GM18519 (cell line): ENCODE measurements at regions not wholly inside any gene's neighbourhood (a gene's known extent, or its start where the extent isn't known, plus 50 kb on each side); places are given as distances from the start of the nearest gene placed in this dataset.
"Not testable (repeated sequence)": the region's sequence is repeated elsewhere in the genome, so short reads cannot be mapped to it uniquely, and the experiment has no call there.

Experiments used
- ATAC-seq: cut with Tn5 transposase; IDR thresholded peaks from one replicate; pipeline ENCODE4 v1.9.1; 2021; ENCODE audit warnings: mild to moderate bottlenecking, moderate library complexity; ENCODE audit not compliant: unreplicated experiment, low FRiP score

DNA sequence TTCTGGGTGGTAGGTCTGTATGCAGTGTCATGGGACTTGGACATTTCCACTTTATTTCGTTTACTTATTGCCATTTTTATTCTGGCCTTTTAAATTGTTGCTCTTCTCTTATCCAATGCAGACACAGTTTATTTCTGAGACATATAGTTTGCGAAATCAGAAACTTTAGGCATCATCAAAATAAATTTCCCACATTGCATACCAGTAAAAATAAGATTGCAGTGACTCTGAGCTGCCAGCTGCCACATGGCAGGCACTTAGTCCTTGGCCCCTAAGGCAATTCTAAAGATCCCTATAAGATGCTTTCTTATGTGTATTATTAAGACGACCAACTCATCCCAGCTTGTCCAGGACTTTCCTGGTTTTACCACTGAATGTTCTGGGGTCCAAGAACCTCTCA, 81.8 kb upstream of the ANKRD1 start:
- no peak for ATAC-seq

DNA sequence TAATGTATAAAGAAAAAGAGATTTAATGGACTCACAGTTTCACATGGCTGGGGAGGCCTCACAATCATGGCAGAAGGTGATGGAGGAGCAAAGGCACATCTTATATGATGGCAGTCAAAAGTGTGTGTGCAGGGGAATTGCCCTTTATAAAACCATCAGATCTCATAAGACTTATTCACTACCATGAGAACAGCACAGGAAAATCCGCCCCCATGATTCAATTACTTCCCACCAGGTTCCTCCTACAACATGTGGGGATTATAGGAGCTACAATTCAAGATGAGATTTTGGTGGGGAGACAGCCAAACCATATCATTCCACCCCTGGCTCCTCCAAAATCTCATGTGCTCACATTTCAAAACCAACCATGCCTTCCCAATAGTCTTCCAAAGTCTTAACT, 82.5 kb upstream of the ANKRD1 start:
- ATAC-seq = not testable (repeated sequence)

DNA sequence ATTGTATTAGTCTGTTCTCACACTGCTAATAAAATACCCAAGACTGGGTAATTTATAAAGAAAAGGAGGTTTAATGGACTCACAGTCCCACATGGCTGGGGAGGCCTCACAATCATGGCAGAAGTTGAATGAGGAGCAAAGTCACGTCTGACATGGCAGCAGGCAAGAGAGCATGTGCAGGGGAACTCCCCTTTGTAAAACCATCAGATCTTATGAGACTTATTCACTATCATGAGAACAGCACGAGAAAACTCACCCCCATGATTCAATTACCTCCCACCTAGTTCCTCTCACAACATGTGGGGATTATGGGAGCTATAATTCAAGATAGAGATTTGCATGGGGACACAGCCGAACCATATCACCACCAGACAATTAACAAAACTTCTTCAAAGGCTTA, 84.4 kb upstream of the ANKRD1 start:
- ATAC-seq = not testable (repeated sequence)

DNA sequence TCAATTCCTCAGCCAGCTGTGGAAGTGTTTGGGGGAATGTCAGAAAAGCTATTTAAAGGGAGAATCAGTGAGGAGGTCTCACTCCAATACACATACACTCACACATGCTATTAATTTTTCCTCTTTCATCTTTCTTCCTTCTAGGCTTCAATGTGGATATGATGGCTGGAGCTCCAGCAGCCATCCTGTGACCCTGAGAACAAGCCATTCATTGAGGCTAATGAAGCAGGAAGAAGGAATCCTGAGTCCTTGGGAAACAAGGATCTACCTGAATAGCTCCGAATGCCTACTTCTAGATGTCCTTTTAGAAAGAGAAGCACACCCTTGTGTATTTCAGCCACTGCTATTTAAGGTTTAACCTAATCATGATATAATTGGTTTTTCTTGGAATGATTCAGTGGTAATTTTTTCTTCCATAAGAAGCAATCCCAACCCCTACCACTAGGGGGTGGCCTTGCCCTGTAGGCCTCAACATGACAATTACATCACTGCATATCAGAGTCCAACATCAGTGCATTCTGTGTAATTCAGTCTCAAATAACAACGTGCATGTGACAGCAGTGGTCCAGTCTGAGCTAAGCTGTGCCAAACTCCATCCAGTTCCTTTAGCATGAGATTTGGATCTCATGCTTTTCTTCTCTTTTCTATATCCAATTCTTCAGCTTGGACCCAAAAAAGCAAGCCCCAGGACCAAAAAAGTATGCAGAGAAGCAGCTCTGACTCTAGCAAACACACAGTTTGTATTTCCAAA, 85.3 kb upstream of the ANKRD1 start:
- peak; percentile 39 for ATAC-seq

DNA sequence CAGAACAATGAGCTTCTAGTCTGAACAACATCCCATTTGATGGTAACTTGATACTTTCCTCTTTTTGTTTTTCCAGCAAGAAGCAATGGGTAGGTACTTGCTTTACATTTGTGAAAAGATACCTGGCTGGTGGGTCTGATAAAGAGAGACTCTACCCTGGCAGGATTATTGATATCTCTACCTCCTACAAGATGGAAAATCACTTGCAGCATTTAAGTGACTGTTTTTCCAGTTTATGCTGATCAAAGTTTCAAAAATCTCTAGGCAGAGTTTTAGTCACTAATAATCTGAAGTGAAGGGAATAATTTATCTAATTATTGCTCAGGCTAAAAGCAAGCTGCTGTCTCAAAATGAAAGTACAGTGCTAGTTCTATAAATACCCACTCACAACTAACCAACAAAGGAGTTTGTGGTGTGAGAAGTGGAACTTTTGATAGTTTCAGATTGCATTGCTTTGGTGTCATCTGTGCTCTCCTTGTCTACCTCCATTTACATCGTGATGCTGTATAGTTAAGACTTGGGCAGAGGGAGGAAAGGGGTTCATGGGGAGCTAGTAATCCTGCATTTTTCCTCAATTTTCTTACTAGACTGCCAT, 86.0 kb upstream of the ANKRD1 start:
- ATAC-seq = peak; percentile 89

DNA sequence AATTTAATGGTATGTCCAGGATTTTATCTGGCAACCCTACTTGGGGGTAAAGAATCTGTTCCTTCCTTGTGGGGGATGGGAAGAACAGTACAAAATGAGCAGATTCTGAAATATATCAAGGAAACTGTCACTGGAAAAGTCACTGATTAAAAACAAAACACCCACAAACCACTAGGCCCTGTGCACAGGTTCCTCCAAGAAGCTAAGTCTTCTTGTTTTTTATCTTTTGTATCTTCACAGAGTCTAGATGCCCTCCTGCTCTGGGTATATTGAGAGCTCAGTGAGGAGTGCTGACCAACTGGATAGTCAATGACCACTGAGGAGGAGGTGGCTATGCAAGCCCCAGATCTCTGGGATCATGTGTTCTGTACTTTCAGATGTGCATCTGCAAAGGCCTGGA, 86.8 kb upstream of the ANKRD1 start:
- no peak for ATAC-seq

DNA sequence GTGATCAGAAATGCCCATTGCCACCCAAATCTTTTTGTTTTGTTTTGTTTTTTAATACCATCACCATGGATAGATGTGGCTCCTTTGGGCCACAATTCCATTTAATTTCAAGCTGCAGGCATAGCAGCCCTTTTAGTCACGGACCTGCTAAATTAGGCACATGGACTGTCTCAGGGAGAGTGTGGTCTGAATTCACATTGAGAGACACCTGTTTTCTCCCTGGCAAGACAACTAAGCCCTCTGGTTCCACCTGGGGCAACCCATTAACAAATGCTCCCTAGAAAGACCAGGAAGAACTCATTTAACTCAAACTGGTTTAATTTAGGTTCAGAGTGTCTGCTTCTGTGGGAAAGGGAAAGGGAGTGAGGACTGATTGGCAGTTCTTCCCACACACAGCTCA, 88.2 kb upstream of the ANKRD1 start:
- no peak for ATAC-seq

DNA sequence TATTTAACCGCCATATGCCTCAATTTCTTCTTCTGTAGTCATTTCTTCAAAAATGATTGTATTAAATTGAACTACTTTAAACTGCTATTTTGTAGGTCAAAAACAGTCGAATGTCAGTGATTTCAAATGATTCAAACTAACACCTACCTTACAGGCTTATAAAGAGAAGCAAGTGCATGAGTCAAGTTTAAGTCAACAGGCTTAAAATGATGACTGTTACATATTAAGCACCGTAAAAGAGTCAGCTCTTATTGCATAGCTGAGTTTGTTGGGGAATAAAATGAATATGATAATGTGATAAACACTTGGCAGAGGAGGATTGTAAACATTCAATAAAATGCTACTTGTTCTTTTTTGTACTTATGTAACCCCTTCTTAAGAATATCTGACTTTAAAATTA, 90.1 kb upstream of the ANKRD1 start:
- no peak for ATAC-seq

DNA sequence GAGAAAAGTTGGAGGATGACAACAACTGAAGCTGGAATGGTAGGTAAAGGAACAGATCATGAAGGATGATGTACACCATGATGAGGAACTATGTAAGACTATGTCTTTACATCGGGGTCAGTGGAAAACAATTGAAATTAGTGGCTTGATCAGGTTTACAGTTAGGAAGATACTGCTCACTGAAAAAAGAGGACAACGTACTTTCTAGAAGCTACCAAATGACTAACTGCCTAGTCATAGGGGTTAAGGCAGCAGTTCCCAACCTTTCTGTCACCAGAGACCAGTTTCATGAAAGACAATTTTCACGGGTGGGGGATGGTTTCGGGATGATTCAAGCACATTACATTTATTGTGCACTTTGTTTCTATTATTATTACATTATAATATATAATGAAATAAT, 91.6 kb upstream of the ANKRD1 start:
- ATAC-seq = no peak

DNA sequence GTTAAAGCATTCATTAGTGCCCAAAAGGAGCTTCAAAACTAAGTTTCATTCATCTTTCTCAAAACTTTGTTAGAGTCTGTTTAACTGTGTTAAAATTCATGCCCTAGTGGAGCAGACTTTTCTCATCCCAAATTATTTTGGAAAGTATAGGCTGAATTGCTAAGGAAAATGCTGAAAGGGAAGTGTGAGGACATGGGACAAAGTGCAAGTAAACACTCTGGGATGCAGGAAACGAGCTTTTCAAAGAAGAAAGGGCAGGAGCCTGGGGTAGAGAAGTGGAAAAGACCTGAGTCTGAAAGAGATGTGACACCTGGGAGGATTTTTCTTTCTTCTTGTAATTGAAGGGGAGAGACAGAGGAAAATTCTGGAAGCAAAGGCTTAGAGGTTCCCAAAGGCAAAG, 93.1 kb upstream of the ANKRD1 start:
- ATAC-seq = no peak

DNA sequence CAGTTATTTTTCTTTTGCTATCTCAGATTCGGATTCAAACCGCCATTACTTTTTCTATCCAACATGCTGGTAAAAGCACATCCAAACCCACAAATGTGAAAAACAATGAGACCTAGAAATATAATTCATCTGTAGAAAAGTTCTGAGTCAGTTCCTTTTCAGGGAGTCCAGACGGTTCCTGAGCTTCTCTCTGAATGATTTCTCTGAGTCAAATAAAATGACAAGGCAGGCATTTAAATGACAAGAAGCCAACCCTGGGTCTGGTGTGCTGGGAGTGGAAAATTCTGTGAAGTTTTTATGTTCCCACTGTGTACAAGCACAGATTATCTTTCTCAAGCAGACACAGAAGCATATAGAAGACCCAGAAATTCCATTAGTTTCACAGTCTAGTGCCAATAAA, 96.3 kb upstream of the ANKRD1 start:
- ATAC-seq = no peak

DNA sequence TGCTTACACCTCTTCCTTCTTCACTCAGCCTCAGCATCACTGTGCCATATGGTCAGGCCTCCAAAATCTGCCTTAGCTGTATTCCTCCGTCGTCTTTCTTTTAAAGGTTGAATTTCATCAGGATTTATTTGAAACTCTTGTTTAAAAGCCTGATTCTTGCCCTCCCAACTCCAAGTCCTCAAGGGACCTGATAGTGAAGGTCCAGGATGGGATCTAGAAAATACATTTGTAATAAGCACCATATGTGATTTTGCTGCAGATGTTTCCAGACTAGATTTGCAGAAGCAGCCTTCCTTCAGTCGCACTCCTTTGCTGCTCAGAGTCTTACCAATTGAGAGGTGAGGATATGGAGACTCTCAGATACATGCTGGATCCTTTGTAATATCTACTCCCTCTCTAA, 101.0 kb upstream of the ANKRD1 start:
- ATAC-seq = no peak

DNA sequence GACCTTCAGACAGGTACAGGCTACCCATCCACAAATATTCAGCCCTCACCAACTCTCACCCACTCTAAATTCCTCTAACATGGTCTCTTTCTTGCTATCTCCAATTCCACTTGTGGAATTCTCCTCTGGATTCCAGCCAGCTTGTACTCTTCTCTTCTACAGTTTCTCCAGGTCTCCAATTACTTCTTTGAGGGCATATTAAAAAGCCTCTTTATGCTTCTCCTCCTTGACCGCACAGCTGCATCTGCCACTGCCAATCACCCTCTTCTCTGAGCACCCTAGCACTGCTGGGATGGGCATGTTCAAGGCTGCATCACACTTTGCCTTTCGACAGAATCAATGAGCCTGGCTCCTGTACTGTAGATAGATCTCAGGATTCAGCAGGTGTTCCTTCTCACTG, 101.5 kb upstream of the ANKRD1 start:
- no peak for ATAC-seq

DNA sequence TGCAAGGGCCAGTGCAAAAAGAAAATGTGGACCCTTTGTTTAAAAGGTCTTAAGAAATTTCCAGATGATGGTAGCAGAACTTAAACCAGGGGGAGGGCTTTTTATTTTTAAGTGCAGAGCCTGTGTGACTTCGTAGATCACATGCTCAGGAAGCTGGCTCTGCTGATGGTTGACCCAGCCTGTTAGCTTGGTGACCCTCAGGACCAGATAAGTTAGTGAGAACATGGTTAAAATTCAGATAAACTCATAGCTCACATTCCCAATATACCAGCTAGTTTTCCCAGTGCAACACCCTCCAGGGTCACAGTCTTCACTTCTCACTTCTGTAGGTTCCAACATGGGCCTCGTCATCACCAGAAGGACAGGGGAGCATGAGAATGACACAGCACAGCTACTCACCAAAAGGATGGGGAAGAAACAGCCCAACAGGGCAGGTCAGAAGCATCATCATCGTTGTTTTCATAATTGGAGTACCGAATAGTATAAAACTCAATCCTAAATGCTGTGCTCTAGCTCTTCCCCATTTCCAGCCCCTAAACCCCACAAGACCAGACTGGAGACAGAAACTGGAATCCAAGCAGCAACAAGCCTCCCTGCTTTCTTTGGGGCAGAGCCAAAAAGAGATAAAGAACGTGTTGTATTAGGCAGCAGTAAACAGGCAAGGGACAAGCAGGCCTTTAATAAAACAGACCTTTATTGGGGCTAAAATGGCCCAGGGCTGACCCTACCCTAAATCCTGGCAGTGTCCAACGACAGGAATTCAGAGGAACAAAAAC, 102.2 kb upstream of the ANKRD1 start:
- no peak for ATAC-seq

DNA sequence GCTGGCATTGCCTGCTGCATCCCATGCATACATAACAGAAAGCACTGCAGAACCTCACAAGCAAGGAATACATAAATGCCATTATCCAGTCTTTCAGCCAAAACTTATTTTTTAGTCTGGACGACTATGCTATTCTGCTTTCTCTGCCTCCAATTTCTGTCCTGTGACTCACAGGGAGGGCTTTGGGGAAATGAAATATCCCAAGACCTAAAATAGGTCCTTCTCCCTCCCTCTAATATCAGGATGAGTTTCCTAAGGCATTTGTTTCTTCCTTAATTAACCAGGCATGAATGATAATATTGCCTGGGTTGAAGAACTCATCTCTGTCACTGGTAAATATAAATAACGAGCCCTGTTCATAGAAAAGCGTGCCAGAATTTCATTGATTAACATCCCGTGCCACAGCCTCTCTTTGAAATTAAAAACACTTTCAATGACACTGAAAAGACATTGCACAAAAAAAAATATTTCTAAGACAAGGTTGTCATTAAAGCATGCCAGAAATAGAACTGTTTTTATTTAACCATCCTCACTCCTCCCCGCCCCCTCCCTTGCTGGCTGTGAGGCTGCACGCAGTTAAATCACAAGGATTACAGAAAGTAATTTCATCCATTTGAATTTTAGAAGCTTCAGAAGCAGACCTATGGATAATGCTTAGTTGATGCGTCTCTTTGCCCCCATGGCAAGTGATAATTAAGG, 103.0 kb upstream of the ANKRD1 start:
- ATAC-seq = no peak

DNA sequence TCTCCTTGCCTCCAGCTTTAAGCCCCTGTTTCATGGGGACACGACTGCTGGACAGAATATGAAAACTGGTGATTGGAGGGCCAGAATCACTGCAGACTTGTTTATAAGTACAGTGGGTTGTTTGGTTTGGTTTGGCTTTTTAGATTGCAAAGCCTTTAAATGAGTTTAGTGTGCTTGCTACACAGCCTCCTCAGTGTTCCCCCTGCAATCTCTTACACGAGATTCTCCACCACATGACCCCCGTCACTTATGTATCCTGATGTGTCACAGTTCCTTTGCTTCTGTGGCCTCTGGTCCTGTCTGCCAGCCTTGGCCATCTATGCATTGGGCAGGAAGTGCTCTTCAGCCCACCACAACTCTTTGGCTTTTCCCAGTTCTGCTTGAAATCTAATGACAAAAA, 103.7 kb upstream of the ANKRD1 start:
- no peak for ATAC-seq

DNA sequence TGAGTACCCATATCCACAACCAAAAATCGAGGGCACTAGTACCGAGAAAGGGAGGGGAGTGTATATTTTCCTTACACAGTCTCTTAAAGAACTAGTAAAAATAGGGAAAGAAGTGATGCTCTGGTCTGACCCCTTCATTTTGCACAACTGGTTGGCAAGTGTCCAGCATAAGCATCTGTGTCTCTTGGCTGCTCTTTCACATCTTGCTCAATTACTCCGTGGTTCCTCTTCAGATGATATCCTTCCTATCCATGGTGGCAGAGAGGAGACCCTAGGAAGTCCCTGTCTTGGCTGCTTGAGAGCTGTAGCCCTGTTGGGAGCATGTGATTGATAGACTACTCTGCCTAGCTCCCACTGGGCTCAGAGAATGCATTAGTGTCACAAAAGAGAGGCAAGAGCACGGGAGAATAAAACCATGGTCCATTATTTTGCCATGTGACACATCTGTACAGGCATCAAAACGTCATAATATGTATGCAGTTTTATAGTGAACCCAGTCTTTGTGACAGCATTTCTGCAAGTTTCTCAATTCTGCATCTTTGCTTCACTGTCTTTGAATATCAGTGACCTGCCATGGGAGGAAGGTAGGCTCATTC, 111.8 kb upstream of the ANKRD1 start:
- no peak for ATAC-seq

DNA sequence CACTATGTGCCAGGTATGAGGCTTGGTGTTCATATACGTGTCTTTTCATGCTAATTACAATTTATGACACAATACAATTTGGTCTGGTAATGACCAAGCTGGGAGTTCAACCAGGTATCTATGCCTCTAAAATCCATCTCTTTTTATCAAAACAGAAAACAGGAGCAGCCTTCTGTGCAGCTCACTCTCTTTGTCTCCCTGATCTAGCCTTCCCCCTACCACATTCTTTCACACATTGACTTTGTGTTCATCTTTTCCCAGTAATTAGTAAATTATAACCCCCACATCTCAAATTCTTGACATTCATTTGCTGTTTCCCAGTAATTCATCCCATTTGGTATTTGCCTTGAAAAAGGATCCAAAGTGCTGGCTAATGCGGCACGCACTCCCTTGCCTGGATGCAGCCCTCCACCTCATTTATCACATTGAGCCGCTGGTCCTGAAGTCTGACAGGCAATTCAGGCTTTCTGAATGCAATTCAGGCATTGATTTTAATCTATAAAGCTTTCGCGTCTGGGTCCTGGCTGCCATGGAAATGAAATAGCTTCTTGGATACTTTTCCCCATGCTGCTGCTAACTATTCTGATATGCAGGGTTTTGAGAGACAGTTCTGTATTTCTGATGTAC, 112.5 kb upstream of the ANKRD1 start:
- ATAC-seq = no peak

DNA sequence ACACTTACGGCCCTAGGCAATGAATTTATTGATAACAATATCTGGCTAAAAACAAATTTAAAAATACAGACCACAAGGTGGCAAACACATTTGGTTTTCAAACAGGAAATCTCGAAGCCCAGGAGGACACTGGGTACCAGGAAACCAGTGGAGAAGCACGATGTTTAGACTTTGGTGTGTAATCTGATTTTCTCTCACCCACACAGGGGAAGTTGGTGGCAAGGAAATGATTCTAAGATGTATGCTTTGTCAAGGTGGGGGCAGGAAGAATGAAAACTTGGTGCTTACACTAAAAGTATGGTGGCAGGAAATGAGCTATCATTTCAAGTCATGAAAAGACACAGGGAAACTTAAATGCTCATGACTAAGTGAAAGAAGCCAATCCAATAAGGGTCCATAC, 113.2 kb upstream of the ANKRD1 start:
- no peak for ATAC-seq

DNA sequence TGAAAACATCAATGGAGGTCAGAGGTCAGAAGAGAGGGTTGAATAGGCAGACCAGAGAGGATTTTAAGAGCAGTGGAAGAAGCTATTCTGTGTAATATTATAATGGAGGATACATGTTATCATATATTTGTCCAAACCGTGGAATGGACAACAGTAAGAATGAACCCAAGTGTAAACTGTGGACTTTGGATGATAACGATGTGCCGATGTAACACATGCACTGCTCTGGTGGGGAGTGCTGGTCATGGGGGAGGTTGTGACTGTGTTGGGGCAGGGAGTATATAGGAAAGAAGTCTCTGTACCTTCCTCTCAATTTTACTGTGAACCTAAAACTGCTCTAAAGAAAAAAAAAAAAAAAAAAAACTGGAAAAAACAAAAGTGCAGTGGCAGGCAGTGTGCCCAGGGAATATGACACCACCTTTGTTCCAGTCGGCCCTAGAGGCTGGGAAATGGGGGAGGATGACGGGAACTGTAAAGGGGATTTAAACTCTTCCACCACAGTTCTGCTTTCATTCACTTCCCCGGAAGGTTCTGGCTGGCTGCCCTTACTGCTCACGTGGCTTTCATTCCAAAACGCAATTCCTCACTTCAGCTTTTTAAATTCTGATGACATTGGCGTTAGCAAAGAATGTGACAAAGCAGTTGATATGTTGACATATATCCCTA, 113.7 kb upstream of the ANKRD1 start:
- ATAC-seq = no peak
